ENCODE measurements at regions not wholly inside any gene's neighbourhood (a gene's known extent, or its start where the extent isn't known, plus 50 kb on each side); places are given as distances from the start of the nearest gene placed in this dataset.
A peak's percentile ranks its signal among the peaks of the same experiment; 100 is the strongest.

- TF ChIP-seq, protein P1, sequence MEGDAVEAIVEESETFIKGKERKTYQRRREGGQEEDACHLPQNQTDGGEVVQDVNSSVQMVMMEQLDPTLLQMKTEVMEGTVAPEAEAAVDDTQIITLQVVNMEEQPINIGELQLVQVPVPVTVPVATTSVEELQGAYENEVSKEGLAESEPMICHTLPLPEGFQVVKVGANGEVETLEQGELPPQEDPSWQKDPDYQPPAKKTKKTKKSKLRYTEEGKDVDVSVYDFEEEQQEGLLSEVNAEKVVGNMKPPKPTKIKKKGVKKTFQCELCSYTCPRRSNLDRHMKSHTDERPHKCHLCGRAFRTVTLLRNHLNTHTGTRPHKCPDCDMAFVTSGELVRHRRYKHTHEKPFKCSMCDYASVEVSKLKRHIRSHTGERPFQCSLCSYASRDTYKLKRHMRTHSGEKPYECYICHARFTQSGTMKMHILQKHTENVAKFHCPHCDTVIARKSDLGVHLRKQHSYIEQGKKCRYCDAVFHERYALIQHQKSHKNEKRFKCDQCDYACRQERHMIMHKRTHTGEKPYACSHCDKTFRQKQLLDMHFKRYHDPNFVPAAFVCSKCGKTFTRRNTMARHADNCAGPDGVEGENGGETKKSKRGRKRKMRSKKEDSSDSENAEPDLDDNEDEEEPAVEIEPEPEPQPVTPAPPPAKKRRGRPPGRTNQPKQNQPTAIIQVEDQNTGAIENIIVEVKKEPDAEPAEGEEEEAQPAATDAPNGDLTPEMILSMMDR (IDR thresholded peaks at IDR 0.05; ENCODE audit: low read depth, low read length) = no peak
- Histone ChIP-seq H3K27me3 (ENCODE audit: insufficient read depth, low read depth, severe bottlenecking) (no peaks in the 10 kb centered on the region), H3K9me3 (ENCODE audit: severe bottlenecking) (no peaks in the 10 kb centered on the region), H3K36me3 (no peaks in the 10 kb centered on the region), H3K4me3 (ENCODE audit: low read depth, low read length) (no peak overlapping the region), H3K27ac (no peak overlapping the region)
- no peak for DNase-seq
Observed at GRCh38 chr6:149127212-149127611, 190.3 kb upstream of the TAB2 start.

DNA sequence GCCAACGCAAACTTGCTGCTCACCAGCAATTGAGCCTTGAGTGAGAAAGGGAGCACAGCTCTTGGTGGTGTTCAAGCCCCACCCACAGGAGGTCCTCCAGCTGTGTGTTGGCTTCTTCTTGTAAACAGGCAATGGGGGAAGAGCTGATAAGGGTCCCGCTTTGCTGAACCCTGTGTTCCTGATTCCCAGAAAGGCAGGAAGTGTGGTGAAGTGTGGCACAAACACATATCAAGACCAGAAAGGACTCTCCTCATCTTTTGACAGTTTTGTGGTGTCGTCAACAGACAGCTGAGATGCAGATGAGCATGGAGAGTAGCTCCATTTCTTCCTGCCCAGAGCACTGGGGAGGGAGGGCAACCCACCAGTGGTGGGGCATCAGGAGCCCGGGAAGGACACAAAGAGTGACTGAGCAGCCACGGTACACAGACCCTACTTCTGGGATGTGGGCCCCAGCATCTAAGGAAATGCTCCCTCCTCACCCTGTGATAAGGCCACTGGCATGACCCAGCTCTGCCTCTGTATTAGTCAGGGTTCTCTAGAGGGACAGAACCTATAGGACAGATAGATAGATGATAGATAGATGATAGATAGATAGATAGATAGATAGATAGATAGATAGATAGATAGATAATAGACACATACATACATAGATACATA is 188.9 kb upstream of the TAB2 start:
- H3K36me3 ChIP-seq = no peaks in the 10 kb centered on the region
- H3K9me3 ChIP-seq (ENCODE audit: severe bottlenecking) = no peaks in the 10 kb centered on the region
- DNase-seq = no peak
- no peak overlapping the region for H3K4me3 ChIP-seq (ENCODE audit: low read depth, low read length)
- TF ChIP-seq, protein P1 (IDR thresholded peaks at IDR 0.05; ENCODE audit: low read depth, low read length) = no peak
- H3K27ac ChIP-seq = no peak overlapping the region
- no peaks in the 10 kb centered on the region for H3K27me3 ChIP-seq (ENCODE audit: insufficient read depth, low read depth, severe bottlenecking)

- TF ChIP-seq, protein P1 (IDR thresholded peaks at IDR 0.05; ENCODE audit: low read depth, low read length) = no peak
- no peaks in the 10 kb centered on the region for H3K27me3 ChIP-seq (ENCODE audit: insufficient read depth, low read depth, severe bottlenecking)
- no peak overlapping the region for H3K4me3 ChIP-seq (ENCODE audit: low read depth, low read length)
- H3K9me3 ChIP-seq (ENCODE audit: severe bottlenecking) = no peaks in the 10 kb centered on the region
- H3K27ac ChIP-seq = no peak overlapping the region
- DNase-seq = peak; percentile 43
- no peaks in the 10 kb centered on the region for H3K36me3 ChIP-seq
Observed at GRCh38 chr6:149129371-149130077, 188.0 kb upstream of the TAB2 start.

- no peaks in the 10 kb centered on the region for H3K9me3 ChIP-seq (ENCODE audit: severe bottlenecking)
- H3K36me3 ChIP-seq = no peaks in the 10 kb centered on the region
- no peak overlapping the region for H3K4me3 ChIP-seq (ENCODE audit: low read depth, low read length)
- no peaks in the 10 kb centered on the region for H3K27me3 ChIP-seq (ENCODE audit: insufficient read depth, low read depth, severe bottlenecking)
- DNase-seq = no peak
- no peak overlapping the region for H3K27ac ChIP-seq
- TF ChIP-seq, protein P1 (IDR thresholded peaks at IDR 0.05; ENCODE audit: low read depth, low read length) = no peak
Observed at GRCh38 chr6:149130090-149130489, 187.4 kb upstream of the TAB2 start.

DNA sequence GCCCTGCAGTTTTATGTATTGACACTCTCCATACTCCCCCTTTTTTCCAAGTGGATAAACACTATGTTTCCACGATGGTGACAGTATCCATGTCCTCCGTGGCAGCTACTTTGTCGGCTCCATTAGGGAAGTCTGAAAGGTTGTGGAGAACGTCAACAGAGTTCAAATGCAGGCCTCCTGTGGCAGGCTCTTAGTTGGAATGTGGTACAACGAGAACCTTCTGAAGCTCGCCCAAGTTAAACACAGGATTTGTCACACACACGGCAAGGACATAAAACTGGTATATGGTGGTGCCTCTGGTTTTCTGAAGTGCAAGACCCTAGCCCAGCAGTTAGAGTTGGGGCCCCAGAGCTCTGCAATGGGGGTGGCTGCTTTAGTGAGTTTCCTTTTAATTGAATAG is 187.0 kb upstream of the TAB2 start:
- no peaks in the 10 kb centered on the region for H3K27me3 ChIP-seq (ENCODE audit: insufficient read depth, low read depth, severe bottlenecking)
- H3K4me3 ChIP-seq (ENCODE audit: low read depth, low read length) = no peak overlapping the region
- no peak overlapping the region for H3K27ac ChIP-seq
- TF ChIP-seq, protein P1 (IDR thresholded peaks at IDR 0.05; ENCODE audit: low read depth, low read length) = no peak
- DNase-seq = no peak
- no peaks in the 10 kb centered on the region for H3K36me3 ChIP-seq
- H3K9me3 ChIP-seq (ENCODE audit: severe bottlenecking) = no peaks in the 10 kb centered on the region

All from WERI-Rb-1 (cell line).